GM23248 (cell line): ENCODE measurements at regions not wholly inside any gene's neighbourhood (a gene's known extent, or its start where the extent isn't known, plus 50 kb on each side); places are given as distances from the start of the nearest gene placed in this dataset.

Experiments used
- DNase-seq: peaks from one replicate; pipeline ENCODE4 v3.0.0-alpha.2; 2015
- H2AFZ ChIP-seq: fragments of 200-600 bp; sonication (generic); 2 replicates; pipeline ENCODE4 v1.6.1; 2016; ENCODE audit warnings: antibody characterized with exemption
- H3F3A ChIP-seq: fragments of 200-600 bp; sonication (generic); 2 replicates; pipeline ENCODE4 v1.6.1; 2016; ENCODE audit warnings: mild to moderate bottlenecking, antibody characterized with exemption, mixed run types; ENCODE audit not compliant: insufficient read depth
- H3K27ac ChIP-seq: fragments of 200-600 bp; sonication (generic); 2 replicates; pipeline ENCODE4 v1.5.1; 2016; ENCODE audit warnings: mild to moderate bottlenecking
- H3K27me3 ChIP-seq: fragments of 200-600 bp; sonication (generic); replicated peaks from 2 replicates; pipeline ENCODE4 v1.6.1; 2016; ENCODE audit warnings: mild to moderate bottlenecking; ENCODE audit not compliant: insufficient read depth
- H3K36me3 ChIP-seq: fragments of 200-600 bp; sonication (generic); 2 replicates; pipeline ENCODE4 v1.6.1; 2016; ENCODE audit warnings: low read depth, mild to moderate bottlenecking
- H3K4me1 ChIP-seq: fragments of 200-600 bp; sonication (generic); 2 replicates; pipeline ENCODE4 v1.6.1; 2016; ENCODE audit warnings: mild to moderate bottlenecking; ENCODE audit not compliant: insufficient read depth
- H3K4me2 ChIP-seq: fragments of 200-600 bp; sonication (generic); one replicate; pipeline ENCODE4 v1.6.1; 2016; ENCODE audit warnings: mild to moderate bottlenecking; ENCODE audit not compliant: unreplicated experiment
- H3K4me3 ChIP-seq: fragments of 200-600 bp; sonication (generic); 2 replicates; pipeline ENCODE4 v1.5.1; 2016; ENCODE audit warnings: mild to moderate bottlenecking
- H3K79me2 ChIP-seq: fragments of 200-600 bp; sonication (generic); 2 replicates; pipeline ENCODE4 v1.6.1; 2016; ENCODE audit warnings: mild to moderate bottlenecking; ENCODE audit not compliant: insufficient read depth
- H3K9ac ChIP-seq: fragments of 200-600 bp; sonication (generic); 2 replicates; pipeline ENCODE4 v1.6.1; 2016; ENCODE audit warnings: mild to moderate bottlenecking
- H3K9me2 ChIP-seq: fragments of 200-600 bp; sonication (generic); 2 replicates; pipeline ENCODE4 v1.6.1; 2016; ENCODE audit warnings: mixed run types, mild to moderate bottlenecking, moderate library complexity; ENCODE audit not compliant: insufficient read depth
- H3K9me3 ChIP-seq: fragments of 200-600 bp; sonication (generic); one replicate; pipeline ENCODE4 v1.6.1; 2017; ENCODE audit warnings: low read depth
- H4K20me1 ChIP-seq: fragments of 200-600 bp; sonication (generic); 2 replicates; pipeline ENCODE4 v1.6.0; 2016; ENCODE audit not compliant: insufficient read depth
- EZH2 ChIP-seq: fragments of 200-600 bp; sonication (generic); IDR thresholded peaks from 2 replicates; pipeline ENCODE4 v1.6.1; 2018; ENCODE audit warnings: antibody characterized with exemption, mild to moderate bottlenecking; ENCODE audit not compliant: insufficient read depth, poor library complexity, severe bottlenecking
- EZH2phosphoT487 ChIP-seq: fragments of 200-600 bp; sonication (generic); IDR thresholded peaks from 2 replicates; pipeline ENCODE4 v1.6.1; 2018; ENCODE audit warnings: antibody characterized with exemption, moderate library complexity, mild to moderate bottlenecking, low read depth; ENCODE audit not compliant: insufficient read depth
- WGBS, 2 experiments: methylation state at CpG; one replicate each; pipeline ENCODE4 v1.1.6; 2015 to 2017; ENCODE audit warnings: low lambda C conversion rate in 2 of 2, low coverage in 1 of 2; ENCODE audit errors: missing lambda C conversion rate in 2 of 2; 5-methylcytosine and 5-hydroxymethylcytosine counted together
- in situ Hi-C: fragments of 300-500 bp; cut with MboI; formaldehyde crosslinking; loops from 2 replicates; pipeline ENCODE4 v1.15.0; 2020

GRCh38 chr5:65068410-65068809 is 299.7 kb downstream of the CWC27 start:
- WGBS, 2 experiments = 98 to 100% methylated on average over 2 of the region's 2 CpGs
- H3K4me2 ChIP-seq = no peak overlapping the region
- no peak overlapping the region for H2AFZ ChIP-seq
- no peak overlapping the region for H3K9ac ChIP-seq
- H3F3A ChIP-seq = 0 out of 2 replicates have a peak, but pooled peaks cover 4% of the 10 kb centered on the region
- H3K36me3 ChIP-seq = no peaks in the 10 kb centered on the region
- H4K20me1 ChIP-seq = no peaks in the 10 kb centered on the region
- H3K4me3 ChIP-seq = no peak overlapping the region
- no peaks in the 10 kb centered on the region for H3K79me2 ChIP-seq
- H3K9me2 ChIP-seq = no peaks in the 10 kb centered on the region
- no peaks in the 10 kb centered on the region for H3K27me3 ChIP-seq
- H3K27ac ChIP-seq = no peak overlapping the region
- peaks cover 13% of the 10 kb centered on the region for H3K4me1 ChIP-seq
- in situ Hi-C loops = no loop called here
- DNase-seq = no peak
- TF ChIP-seq EZH2 (no peak), EZH2phosphoT487 (no peak)
- H3K9me3 ChIP-seq = no peaks in the 10 kb centered on the region

- no peaks in the 10 kb centered on the region for H3K27me3 ChIP-seq
- no peak overlapping the region for H3K4me3 ChIP-seq
- peaks cover 12% of the 10 kb centered on the region; the same call in 1 of the 2 replicates for H3K4me1 ChIP-seq
- no peaks in the 10 kb centered on the region for H3K9me3 ChIP-seq
- no peaks in the 10 kb centered on the region for H3K79me2 ChIP-seq
- H3K9ac ChIP-seq = no peak overlapping the region
- no peaks in the 10 kb centered on the region for H3K9me2 ChIP-seq
- in situ Hi-C loops = no loop called here
- DNase-seq = no peak
- no peak overlapping the region for H3K4me2 ChIP-seq
- TF ChIP-seq EZH2 (no peak), EZH2phosphoT487 (no peak)
- H3F3A ChIP-seq = 0 out of 2 replicates have a peak, but pooled peaks cover 4% of the 10 kb centered on the region
- H3K27ac ChIP-seq = no peak overlapping the region
- WGBS, 2 experiments = 20 to 22% methylated on average over 1 of the region's 1 CpG
- H3K36me3 ChIP-seq = no peaks in the 10 kb centered on the region
- H2AFZ ChIP-seq = no peak overlapping the region
- no peaks in the 10 kb centered on the region for H4K20me1 ChIP-seq
These were observed 301.3 kb downstream of the CWC27 start for GRCh38 chr5:65070026-65070425.

DNA sequence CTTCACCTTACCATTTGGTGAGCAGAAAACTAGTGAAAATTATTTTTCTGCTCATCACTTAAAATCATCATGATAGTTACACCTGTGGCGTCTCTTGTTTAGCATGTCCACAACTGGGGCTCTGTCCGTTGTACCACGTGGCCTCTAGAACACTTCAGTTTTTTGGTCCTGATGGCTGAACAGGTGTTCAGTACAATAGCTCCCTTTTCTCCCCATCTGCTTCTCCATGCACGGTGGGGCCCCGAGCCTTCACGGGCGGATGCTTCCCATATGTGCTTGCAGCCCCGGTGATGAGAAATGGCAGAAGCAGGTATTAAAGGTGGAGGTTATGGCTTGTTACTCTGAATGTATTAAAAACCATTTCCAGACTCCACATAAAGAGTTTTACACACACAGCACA is 304.1 kb downstream of the CWC27 start:
- Histone ChIP-seq H3K4me3 (no peak overlapping the region), H3K27ac (no peak overlapping the region), H3K27me3 (no peaks in the 10 kb centered on the region), H3K4me2 (no peak overlapping the region), H3K9ac (no peak overlapping the region), H3K4me1 (peaks cover 13% of the 10 kb centered on the region), H3K9me2 (no peaks in the 10 kb centered on the region), H3K9me3 (no peaks in the 10 kb centered on the region), H2AFZ (no peak overlapping the region), H3K36me3 (no peaks in the 10 kb centered on the region), H4K20me1 (no peaks in the 10 kb centered on the region), H3K79me2 (no peaks in the 10 kb centered on the region), H3F3A (no peaks in the 10 kb centered on the region)
- in situ Hi-C loops = no loop called here
- TF ChIP-seq EZH2 = no peak
- TF ChIP-seq EZH2phosphoT487 = no peak
- 69 to 76% methylated on average over 8 of the region's 8 CpGs for WGBS, 2 experiments
- no peak for DNase-seq

GRCh38 chr5:65073250-65073661 is 304.5 kb downstream of the CWC27 start:
- Histone ChIP-seq H3K9ac (no peak overlapping the region), H2AFZ (no peak overlapping the region), H3K27me3 (no peaks in the 10 kb centered on the region), H3F3A (no peaks in the 10 kb centered on the region), H3K9me3 (no peaks in the 10 kb centered on the region), H3K79me2 (no peaks in the 10 kb centered on the region), H3K36me3 (no peaks in the 10 kb centered on the region), H3K4me2 (no peak overlapping the region), H4K20me1 (no peaks in the 10 kb centered on the region), H3K9me2 (no peaks in the 10 kb centered on the region), H3K27ac (no peak overlapping the region), H3K4me1 (peaks cover 13% of the 10 kb centered on the region), H3K4me3 (no peak overlapping the region)
- in situ Hi-C loops = no loop called here
- DNase-seq = no peak
- 80 to 84% methylated on average over 8 of the region's 8 CpGs for WGBS, 2 experiments
- TF ChIP-seq EZH2phosphoT487 (no peak), EZH2 (no peak)
